Nephron progenitor cell (in vitro differentiated cells): ENCODE measurements at regions not wholly inside any gene's neighbourhood (a gene's known extent, or its start where the extent isn't known, plus 50 kb on each side); places are given as distances from the start of the nearest gene placed in this dataset.
A peak's percentile ranks its signal among the peaks of the same experiment; 100 is the strongest.

Experiments
- DNase-seq: peaks from one replicate; pipeline ENCODE4 v3.0.0; 2021
- H3K27ac Mint-ChIP-seq: 2 replicates; pipeline ENCODE4 v1.8.0; 2021; ENCODE audit warnings: mild to moderate bottlenecking, moderate library complexity, mixed read lengths
- H3K27me3 Mint-ChIP-seq: 2 replicates; pipeline ENCODE4 v1.8.0; 2021; ENCODE audit warnings: mild to moderate bottlenecking, low read depth, mixed read lengths; ENCODE audit not compliant: poor library complexity
- H3K36me3 Mint-ChIP-seq: 2 replicates; pipeline ENCODE4 v1.8.0; 2021; ENCODE audit warnings: low read depth, mixed read lengths
- H3K4me1 Mint-ChIP-seq: 2 replicates; pipeline ENCODE4 v1.8.0; 2021; ENCODE audit warnings: mixed read lengths
- H3K4me3 Mint-ChIP-seq: 2 replicates; pipeline ENCODE4 v1.8.0; 2021; ENCODE audit warnings: mild to moderate bottlenecking, moderate library complexity, mixed read lengths
- H3K9me3 Mint-ChIP-seq: 2 replicates; pipeline ENCODE4 v1.8.0; 2021; ENCODE audit warnings: mild to moderate bottlenecking, moderate library complexity, mixed read lengths
- TF ChIP-seq, protein P1 (sequence below): fragments of 200-600 bp; sonication (generic); IDR thresholded peaks from 2 replicates; pipeline ENCODE4 v1.5.0; 2021; ENCODE audit warnings: antibody characterized with exemption

DNA sequence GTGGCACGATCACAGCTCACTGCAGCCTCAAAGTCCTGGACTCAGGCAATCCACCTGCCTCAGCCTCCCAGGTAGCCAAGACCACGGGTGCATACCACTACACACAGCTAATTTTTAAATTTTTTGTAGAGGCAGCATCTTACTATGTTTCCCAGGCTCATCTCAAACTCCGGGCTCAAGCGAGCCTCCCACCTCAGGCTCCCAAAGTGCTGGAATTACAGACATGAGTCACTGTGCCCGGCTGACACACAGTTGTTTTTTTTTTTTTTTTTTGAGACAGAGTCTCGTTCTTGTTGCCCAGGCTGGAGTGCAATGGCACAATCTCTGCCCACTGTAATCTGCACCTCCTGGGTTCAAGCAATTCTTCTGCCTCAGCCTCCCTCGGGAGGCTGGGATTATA lies 70.1 kb upstream of the CNOT6 start:
- DNase-seq: no peak

DNA sequence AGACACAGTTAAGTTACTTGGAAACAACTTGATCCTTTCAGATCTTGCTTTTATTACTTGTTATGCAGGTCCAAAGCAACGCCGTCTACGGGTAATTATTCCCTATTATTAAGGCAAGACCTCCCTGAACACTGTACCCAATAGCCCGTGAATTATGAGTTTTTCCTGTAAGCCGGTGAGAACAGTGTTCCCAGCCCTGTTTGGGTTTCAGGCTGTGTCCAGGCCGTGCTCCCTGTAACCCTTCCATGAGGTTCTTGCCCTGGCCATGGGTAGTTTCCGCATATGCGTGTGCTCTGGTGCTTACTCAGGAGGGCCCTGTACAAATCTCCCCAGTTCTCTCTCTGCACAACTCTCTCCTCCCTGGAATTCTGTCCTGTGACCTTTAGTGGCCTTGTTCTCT lies 65.6 kb upstream of the CNOT6 start:
- H3K4me3 Mint-ChIP-seq: no peak overlapping the region
- no peaks in the 10 kb centered on the region for H3K36me3 Mint-ChIP-seq
- H3K27ac Mint-ChIP-seq: peak overlapping the region; percentile 71
- H3K9me3 Mint-ChIP-seq: peaks cover 34% of the 10 kb centered on the region
- peaks cover 12% of the 10 kb centered on the region for H3K4me1 Mint-ChIP-seq
- H3K27me3 Mint-ChIP-seq: peaks cover 2% of the 10 kb centered on the region
- TF ChIP-seq, protein P1, sequence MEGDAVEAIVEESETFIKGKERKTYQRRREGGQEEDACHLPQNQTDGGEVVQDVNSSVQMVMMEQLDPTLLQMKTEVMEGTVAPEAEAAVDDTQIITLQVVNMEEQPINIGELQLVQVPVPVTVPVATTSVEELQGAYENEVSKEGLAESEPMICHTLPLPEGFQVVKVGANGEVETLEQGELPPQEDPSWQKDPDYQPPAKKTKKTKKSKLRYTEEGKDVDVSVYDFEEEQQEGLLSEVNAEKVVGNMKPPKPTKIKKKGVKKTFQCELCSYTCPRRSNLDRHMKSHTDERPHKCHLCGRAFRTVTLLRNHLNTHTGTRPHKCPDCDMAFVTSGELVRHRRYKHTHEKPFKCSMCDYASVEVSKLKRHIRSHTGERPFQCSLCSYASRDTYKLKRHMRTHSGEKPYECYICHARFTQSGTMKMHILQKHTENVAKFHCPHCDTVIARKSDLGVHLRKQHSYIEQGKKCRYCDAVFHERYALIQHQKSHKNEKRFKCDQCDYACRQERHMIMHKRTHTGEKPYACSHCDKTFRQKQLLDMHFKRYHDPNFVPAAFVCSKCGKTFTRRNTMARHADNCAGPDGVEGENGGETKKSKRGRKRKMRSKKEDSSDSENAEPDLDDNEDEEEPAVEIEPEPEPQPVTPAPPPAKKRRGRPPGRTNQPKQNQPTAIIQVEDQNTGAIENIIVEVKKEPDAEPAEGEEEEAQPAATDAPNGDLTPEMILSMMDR: no peak
- no peak for DNase-seq

More for the DNA sequence above, 70.1 kb upstream of the CNOT6 start:
- Mint-ChIP-seq H3K4me3 (no peak overlapping the region), H3K9me3 (peaks cover 7% of the 10 kb centered on the region), H3K36me3 (no peaks in the 10 kb centered on the region), H3K4me1 (peaks cover 13% of the 10 kb centered on the region), H3K27ac (no peak overlapping the region), H3K27me3 (peaks cover 4% of the 10 kb centered on the region)
- TF ChIP-seq, protein P1: no peak

DNA sequence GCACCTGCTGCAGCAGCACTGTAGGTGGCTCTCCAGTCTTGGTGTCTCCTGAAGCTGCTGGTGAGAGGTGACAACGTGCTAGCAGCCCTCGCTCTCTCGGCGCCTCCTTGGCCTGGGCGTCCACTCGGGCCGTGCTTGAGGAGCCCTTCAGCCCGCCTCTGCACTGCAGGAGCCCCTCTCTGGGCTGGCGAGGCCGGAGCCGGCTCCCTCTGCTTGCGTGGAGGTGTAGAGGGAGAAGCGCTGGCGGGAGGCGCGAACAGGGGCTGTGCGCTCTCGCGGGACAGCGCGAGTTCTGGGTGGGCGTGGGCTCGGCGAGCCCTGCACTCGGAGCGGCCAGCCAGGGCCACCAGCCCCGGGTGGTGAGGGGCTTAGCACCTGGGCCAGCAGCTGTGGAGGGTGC lies 62.2 kb upstream of the CNOT6 start:
- no peak overlapping the region for H3K27ac Mint-ChIP-seq
- peaks cover 31% of the 10 kb centered on the region for H3K9me3 Mint-ChIP-seq
- peaks cover 10% of the 10 kb centered on the region for H3K4me1 Mint-ChIP-seq
- no peak overlapping the region for H3K4me3 Mint-ChIP-seq
- no peak for DNase-seq
- TF ChIP-seq, protein P1: no peak
- H3K36me3 Mint-ChIP-seq: no peaks in the 10 kb centered on the region
- peaks cover 7% of the 10 kb centered on the region for H3K27me3 Mint-ChIP-seq

DNA sequence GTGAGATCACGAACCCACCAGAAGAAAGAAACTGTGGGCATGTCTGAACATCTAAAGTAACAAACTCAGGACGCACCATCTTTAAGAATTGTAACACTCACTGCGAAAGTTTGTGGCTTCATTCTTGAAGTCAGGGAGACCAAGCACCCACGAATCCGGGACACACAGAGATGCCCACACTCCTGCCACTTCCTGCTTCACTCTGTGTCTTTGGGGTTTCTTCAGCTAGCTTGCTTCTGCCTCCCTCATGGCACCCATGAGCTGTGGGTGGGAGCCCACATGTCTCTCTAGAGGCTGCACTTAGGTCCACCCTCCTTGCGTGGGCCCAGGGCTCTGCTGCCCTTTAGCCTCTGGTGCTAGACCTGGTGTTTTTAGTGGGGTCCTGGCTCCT lies 61.2 kb upstream of the CNOT6 start:
- H3K27ac Mint-ChIP-seq: no peak overlapping the region
- H3K4me1 Mint-ChIP-seq: peaks cover 10% of the 10 kb centered on the region
- H3K9me3 Mint-ChIP-seq: peaks cover 28% of the 10 kb centered on the region
- TF ChIP-seq, protein P1: no peak
- H3K36me3 Mint-ChIP-seq: no peaks in the 10 kb centered on the region
- no peak for DNase-seq
- H3K27me3 Mint-ChIP-seq: peaks cover 7% of the 10 kb centered on the region
- no peak overlapping the region for H3K4me3 Mint-ChIP-seq

DNA sequence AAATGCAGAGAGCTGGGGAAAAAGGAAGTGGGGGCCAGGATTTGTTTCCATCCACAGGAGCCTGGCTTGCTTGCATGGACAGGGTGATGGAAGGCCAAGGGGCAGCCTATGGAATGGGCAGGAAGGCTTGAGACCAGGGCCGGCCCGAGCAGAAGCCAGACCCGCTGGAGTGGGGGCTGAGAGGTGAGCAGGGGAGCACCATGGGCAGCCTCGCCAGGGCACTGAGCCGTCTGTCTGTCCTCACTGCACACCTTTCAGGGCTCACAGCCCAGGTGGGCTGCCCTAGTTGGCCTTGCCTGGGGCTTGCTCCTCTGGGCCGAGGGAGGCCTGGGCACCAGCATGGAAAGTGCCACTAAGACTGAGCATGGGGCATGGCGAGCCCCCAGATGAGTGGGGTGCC lies 58.6 kb upstream of the CNOT6 start:
- no peak overlapping the region for H3K4me3 Mint-ChIP-seq
- no peak overlapping the region for H3K27ac Mint-ChIP-seq
- peaks cover 8% of the 10 kb centered on the region for H3K27me3 Mint-ChIP-seq
- H3K9me3 Mint-ChIP-seq: peaks cover 25% of the 10 kb centered on the region
- TF ChIP-seq, protein P1: no peak
- no peak for DNase-seq
- H3K4me1 Mint-ChIP-seq: peaks cover 8% of the 10 kb centered on the region
- no peaks in the 10 kb centered on the region for H3K36me3 Mint-ChIP-seq

DNA sequence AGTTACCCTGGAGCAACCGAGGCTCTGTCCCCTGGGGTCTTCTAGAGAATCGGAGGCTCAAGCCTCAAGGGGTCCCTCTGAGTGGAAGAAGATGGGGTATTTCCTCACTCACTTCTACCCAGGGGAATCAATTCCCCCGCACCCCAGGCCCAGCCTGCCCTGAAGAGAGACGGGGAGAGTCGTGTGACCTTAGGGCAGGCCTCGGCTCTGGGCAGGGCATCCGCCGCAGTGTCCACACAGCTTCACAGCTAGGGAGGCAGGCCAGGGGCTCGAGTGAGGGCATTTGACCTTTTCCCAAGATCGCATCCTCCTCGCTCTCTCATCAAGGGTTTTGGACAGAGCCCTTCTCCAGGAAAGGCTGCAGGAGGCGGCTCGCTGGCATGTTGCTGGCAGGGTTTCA lies 57.9 kb upstream of the CNOT6 start:
- Mint-ChIP-seq H3K36me3 (no peaks in the 10 kb centered on the region), H3K27ac (no peak overlapping the region), H3K9me3 (peaks cover 23% of the 10 kb centered on the region), H3K4me1 (peaks cover 10% of the 10 kb centered on the region), H3K4me3 (no peak overlapping the region), H3K27me3 (peaks cover 9% of the 10 kb centered on the region)
- no peak for DNase-seq
- TF ChIP-seq, protein P1: no peak
